ENCODE measurements at regions not wholly inside any gene's neighbourhood (a gene's known extent, or its start where the extent isn't known, plus 50 kb on each side); places are given as distances from the start of the nearest gene placed in this dataset.

DNA sequence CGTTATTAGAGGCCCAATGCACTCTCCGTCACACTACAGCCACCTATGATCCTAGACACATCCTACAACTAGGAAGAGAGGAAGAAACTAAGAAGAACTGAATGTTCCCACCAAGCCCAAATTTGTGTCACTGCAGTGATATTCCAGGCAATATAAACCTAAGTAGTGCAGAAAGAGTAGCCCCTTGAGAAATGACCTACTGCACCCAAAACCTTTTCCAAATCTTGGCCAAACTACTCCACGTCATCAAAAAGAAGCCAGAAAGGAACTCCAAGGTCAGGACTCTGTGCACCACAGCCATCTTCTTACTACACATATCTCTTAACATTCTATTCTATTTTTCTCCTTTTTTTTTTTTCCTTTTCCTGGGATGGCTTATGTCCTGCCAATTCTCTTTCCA, 60.2 kb downstream of the ADAMTS1 start:
- DNase-seq (ENCODE audit: low read depth in 2 of 2) = no peak

DNA sequence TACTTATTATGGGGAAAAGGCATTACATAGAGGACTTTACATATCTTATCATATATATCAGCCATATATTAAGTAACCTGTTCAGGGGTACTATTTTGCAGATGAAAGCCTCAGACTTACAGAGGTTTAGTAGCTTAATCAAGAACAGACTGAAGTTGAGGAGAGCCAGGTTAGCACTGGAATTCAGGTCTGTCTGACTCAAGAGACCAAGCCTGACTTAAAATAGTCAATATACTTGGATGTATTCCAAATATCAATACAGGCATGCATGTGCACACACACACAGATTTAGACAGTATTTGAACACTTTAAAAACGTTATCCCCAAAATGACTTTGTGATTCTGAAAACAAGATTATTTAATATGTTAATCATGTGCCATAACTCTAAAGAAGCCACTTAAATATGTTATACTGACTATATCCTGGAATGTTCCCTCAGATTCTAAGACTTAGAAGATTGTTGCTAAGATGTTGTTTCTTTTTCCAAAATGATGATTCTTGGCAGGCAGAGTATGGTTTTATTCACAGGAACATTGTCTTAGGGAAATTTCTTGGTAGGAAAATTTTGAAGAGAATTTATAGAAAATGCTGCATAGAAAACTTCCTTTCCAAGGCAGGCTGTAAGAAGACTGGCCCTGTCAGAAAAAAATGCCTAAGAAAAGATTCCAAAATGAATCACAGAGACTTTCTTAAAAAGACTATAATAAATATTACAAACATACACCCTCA, 61.6 kb downstream of the ADAMTS1 start:
- DNase-seq (ENCODE audit: low read depth in 2 of 2) = no peak

DNA sequence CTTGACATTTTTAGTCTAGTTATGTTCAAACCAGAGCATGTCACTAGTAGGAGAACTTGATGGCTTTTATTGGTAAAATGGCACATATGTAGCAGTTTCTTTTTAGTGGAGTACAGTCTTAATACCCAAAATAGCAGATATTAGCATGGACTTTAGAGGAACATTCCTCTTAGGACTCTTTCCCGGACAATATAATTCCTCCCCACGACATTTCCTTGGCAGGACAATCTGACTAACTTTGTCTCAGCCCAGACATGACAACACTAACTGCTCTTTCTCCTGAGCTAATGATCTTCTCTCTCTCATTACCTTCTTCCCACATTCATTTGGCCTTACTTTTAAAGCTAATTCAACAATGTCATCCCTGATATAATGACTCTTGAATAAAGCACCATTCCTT, 62.5 kb downstream of the ADAMTS1 start:
- DNase-seq (ENCODE audit: low read depth in 2 of 2) = no peak

- DNase-seq (ENCODE audit: low read depth in 2 of 2) = no peak
These were observed 62.9 kb downstream of the ADAMTS1 start for GRCh38 chr21:26782331-26782730.

DNA sequence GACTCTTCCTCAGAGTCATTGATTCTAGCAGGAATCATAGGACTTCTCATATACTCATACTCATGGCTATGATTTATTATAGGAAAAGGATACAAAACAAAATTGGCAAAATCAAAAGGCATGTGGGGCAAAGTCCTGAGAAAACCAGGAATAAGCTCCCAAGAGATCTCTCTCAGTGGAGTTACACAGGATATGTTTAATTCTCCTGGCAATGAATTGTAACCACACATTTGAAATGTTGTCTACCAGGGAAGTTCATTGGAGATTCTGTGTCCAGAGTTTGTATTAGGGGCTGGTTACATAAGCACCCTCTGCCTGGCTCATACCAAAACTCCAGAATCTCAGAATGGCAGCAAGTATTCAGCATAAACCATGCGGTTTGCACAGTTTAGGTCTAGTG, 63.9 kb downstream of the ADAMTS1 start:
- no peak for DNase-seq (ENCODE audit: low read depth in 2 of 2)

DNA sequence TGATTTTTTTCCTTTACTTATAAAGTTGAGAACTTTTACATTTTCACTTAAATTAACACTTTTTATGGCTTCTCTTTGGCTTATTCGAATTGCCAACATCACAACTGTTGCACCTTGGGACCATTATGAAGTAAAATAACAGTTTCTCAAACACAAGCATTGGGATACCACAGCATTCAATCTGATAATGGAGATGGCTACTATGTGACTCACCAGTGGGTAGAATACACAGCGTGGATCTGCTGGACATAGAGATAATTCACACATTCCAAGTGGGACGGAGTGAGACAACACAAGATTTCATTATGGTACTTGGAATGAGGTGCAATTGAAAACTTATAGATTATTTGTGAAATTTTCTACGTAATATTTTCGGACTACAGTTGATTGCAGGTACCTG, 68.0 kb downstream of the ADAMTS1 start:
- no peak for DNase-seq (ENCODE audit: low read depth in 2 of 2)

DNA sequence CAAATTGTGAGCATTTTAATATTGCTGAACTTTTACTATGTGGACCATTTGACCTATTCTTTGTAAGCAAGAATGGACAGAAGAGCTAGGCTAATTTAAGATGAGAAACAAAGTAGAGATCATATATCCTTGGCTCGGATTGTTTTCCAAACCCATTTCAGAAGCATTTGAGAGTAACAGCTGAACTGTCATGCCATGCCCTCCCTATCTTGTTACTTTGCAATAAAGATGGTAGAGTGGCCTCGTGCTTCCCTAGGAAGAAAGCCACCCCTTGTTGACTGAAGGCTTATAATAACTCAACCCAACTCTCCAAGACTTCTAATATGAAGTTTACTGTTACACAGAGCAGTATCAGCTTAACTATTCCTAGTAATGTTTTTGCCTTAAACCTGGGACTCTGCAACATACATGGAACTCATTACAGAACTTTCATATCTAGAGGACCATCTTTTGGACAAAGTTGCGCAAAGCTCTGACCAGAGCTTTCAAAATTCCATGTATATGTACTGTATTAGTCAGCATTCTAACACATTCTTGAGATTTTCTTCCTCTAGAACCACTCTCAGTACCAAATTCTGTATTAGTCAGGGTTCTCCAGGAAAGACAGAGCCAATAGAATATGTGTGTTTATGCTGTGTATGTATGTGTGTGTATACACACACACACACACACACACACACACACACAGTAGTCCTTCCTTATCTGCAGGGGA, 68.7 kb downstream of the ADAMTS1 start:
- no peak for DNase-seq (ENCODE audit: low read depth in 2 of 2)

GRCh38 chr21:26773058-26773457, 72.2 kb downstream of the ADAMTS1 start:
- DNase-seq (ENCODE audit: low read depth in 2 of 2) = no peak

GRCh38 chr21:26769613-26770188, 75.5 kb downstream of the ADAMTS1 start:
- no peak for DNase-seq (ENCODE audit: low read depth in 2 of 2)

- DNase-seq (ENCODE audit: low read depth in 2 of 2) = no peak
These were observed 78.3 kb downstream of the ADAMTS1 start for GRCh38 chr21:26766826-26767325.

- DNase-seq (ENCODE audit: low read depth in 2 of 2) = no peak
These were observed 83.9 kb downstream of the ADAMTS1 start for GRCh38 chr21:26761174-26761915.

GRCh38 chr21:26759731-26760130, 85.5 kb downstream of the ADAMTS1 start:
- DNase-seq (ENCODE audit: low read depth in 2 of 2) = no peak

DNA sequence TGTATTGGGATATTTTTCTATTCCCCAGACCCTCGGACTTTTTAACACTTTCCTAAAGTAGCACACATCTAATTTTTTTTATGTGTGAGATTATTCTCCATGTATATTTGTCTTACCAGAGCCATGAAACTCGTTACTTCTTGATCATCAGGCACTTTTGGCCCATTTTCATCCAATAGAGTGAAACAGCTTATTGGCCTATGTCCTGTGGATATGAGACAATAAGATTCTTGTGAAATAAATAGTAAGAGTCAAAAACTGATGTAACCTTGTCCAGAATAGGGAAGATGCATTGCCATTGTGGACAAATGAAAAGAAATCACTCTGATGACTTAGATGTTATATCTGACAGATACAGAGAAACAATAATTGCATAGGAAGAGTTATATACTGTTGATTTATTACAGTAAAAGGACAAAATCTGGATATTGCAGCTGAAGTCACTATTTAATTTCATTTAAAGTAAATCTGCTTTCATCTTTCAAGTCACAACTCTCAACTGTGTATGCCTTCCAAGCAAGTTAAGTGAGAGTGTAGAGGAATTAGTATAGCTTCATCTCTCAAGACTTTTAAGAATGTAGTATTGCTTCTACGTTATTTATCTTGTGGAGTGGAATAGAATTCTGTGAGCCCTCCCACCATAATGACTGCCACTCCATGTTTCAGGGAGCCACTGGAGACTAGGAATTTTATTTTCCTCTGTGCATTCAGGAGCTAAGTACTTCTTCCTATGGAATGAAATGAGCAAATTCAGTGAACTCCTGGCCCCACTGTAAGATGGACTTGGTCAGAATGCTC, 86.9 kb downstream of the ADAMTS1 start:
- DNase-seq (ENCODE audit: low read depth in 2 of 2) = no peak

DNA sequence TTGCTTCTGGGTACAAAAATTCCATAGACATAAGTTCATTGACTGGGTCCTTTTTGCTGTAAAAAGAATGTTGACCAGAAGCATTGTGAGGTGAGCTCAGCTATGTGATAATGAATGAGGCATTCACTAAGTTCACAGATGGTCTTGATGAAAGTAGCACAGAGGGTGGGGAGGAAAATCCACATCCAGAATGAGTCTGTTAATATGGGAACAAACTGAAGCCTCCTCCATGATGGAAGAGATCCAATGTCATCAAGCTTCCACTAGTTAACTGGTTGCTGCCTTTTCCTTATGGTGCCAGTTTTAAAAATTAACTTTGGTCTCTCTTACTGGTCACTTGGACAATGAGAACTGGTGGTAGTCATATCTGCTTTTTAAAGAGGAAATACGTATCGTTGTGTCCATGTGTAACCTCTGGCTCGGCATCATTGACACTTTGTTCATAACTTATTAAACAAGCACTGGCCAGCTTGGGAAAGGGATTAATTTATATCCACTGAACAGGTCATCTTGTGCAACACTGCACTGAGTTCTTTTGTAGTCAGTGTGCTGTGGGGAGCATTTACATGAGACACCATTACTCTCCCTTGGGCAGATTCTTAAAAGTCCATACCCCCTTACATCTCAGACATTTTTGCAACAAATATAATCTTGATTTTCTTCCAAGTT, 88.6 kb downstream of the ADAMTS1 start:
- no peak for DNase-seq (ENCODE audit: low read depth in 2 of 2)

GRCh38 chr21:26754853-26755252, 90.4 kb downstream of the ADAMTS1 start:
- no peak for DNase-seq (ENCODE audit: low read depth in 2 of 2)

GRCh38 chr21:26753822-26754221, 91.4 kb downstream of the ADAMTS1 start:
- no peak for DNase-seq (ENCODE audit: low read depth in 2 of 2)

DNA sequence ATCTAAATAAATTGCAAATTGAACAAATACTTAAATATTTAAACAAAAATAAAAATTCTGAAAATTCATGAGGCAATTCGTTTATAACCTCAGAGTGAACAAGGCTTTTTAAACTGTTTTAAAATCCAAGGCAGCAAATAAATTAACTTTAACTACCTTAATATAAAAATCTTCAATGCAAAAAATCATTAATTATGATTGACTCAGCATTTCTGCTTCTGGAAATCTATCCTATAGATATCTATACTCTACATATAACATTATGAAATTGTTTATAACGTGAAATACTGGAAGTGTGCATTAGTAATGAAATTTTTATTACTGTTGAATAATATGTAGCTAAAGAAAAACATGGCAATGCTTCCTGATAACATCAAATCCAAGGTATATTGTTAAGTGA, 92.4 kb downstream of the ADAMTS1 start:
- no peak for DNase-seq (ENCODE audit: low read depth in 2 of 2)

GRCh38 chr21:26751305-26751704, 93.9 kb downstream of the ADAMTS1 start:
- no peak for DNase-seq (ENCODE audit: low read depth in 2 of 2)

DNA sequence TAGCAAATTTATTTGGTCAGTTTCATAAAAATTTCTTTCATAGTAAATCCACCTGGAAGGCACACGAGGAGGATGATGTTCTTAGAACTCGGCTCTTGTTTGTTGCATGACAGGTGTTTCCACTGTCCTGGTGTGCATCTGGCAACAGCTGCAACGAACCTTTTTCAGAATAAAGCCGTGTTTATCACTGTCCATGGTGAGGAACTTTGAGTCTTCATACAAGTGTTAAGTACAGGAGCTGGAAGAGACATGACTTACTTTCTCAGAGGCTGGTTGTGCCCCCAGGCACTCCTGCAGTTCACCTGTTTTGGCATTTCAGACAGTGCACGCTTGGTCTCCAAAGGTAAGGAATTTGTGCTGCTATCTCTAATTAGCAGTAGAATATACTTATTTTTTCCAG, 97.1 kb downstream of the ADAMTS1 start:
- DNase-seq (ENCODE audit: low read depth in 2 of 2) = no peak

- no peak for DNase-seq (ENCODE audit: low read depth in 2 of 2)
These were observed 98.0 kb downstream of the ADAMTS1 start for GRCh38 chr21:26747216-26747615.

DNA sequence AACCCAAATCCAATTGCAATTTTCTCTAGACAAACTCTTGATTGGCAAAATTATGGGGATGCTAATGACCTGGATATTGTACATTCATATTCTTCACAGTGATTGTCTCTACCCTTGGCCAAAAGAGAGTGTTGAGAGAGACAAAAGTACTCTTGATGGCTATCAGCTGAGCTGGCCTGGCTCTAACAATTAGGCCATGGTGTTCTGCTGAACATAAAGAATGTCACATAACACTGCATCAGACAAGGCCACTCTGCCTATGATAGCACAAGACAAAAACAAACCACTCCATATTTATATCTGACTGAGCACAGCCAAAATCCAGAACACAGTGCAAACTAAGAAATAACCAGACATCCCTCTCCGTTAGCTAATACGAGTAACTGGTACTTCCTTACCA, 101.7 kb downstream of the ADAMTS1 start:
- no peak for DNase-seq (ENCODE audit: low read depth in 2 of 2)
